HepG2 (cell line): ENCODE measurements at regions not wholly inside any gene's neighbourhood (a gene's known extent, or its start where the extent isn't known, plus 50 kb on each side); places are given as distances from the start of the nearest gene placed in this dataset.

ENCODE experiments used
- ATF7-NPFF ChIP-seq: sonication (generic); formaldehyde crosslinking; IDR thresholded peaks from 2 replicates; pipeline ENCODE4 v1.8.1; 2023; ENCODE audit warnings: mild to moderate bottlenecking, low read depth, missing genetic modification reagents, moderate library complexity
- ATM ChIP-seq: fragments of 450-650 bp; IDR thresholded peaks from 2 replicates; pipeline ENCODE4 v1.7.1; 2017; ENCODE audit warnings: mild to moderate bottlenecking, borderline replicate concordance
- BRCA1 ChIP-seq: sonication (generic); formaldehyde crosslinking; IDR thresholded peaks from 2 replicates; pipeline ENCODE4 v1.4.0; 2020; ENCODE audit warnings: missing genetic modification reagents
- CBX1 ChIP-seq: IDR thresholded peaks from one replicate; pipeline ENCODE4 v1.6.1; 2016; ENCODE audit warnings: antibody characterized with exemption, low read depth
- GATAD2A ChIP-seq: IDR thresholded peaks from 2 replicates; pipeline ENCODE4 v1.6.1; 2016
- HNRNPK ChIP-seq: fragments of 200-400 bp; formaldehyde crosslinking; IDR thresholded peaks from 2 replicates; pipeline ENCODE4 v1.6.1; 2018; ENCODE audit warnings: low read length, low read depth, moderate library complexity, mild to moderate bottlenecking; ENCODE audit not compliant: poor library complexity, severe bottlenecking
- IKZF4 ChIP-seq: sonication (generic); formaldehyde crosslinking; IDR thresholded peaks from 2 replicates; pipeline ENCODE4 v1.5.1; 2020; ENCODE audit warnings: borderline replicate concordance, mild to moderate bottlenecking, low read depth, missing genetic modification reagents; ENCODE audit errors: not compliant biosample characterization
- NR2F2 ChIP-seq: IDR thresholded peaks from 2 replicates; pipeline ENCODE4 v1.6.1; 2012; ENCODE audit warnings: low read depth, inconsistent platforms, borderline replicate concordance
- PREB ChIP-seq: sonication (generic); formaldehyde crosslinking; IDR thresholded peaks from 2 replicates; pipeline ENCODE4 v1.4.0; 2020; ENCODE audit warnings: missing genetic modification reagents
- SKI ChIP-seq: fragments of 450-650 bp; IDR thresholded peaks from one replicate; pipeline ENCODE4 v1.6.1; 2018; ENCODE audit warnings: mild to moderate bottlenecking; ENCODE audit not compliant: partially characterized antibody
- SOX6 ChIP-seq, 2 experiments: fragments of 450-650 bp in 1 of 2; sonication (generic) in 1 of 2; formaldehyde crosslinking in 1 of 2; IDR thresholded peaks; 2 replicates each; pipeline versions ENCODE4 v1.4.0 to v1.6.1; 2017 to 2020; ENCODE audit warnings: antibody characterized with exemption in 1 of 2, mild to moderate bottlenecking in 1 of 2, missing genetic modification reagents in 1 of 2
- THRA ChIP-seq: sonication (generic); formaldehyde crosslinking; IDR thresholded peaks from 2 replicates; pipeline ENCODE4 v1.4.0; 2020; ENCODE audit warnings: missing genetic modification reagents, borderline replicate concordance
- ZBED4 ChIP-seq: sonication (generic); formaldehyde crosslinking; IDR thresholded peaks from 2 replicates; pipeline ENCODE4 v1.4.0; 2020; ENCODE audit warnings: missing genetic modification reagents, borderline replicate concordance
- ZBTB2 ChIP-seq: sonication (generic); formaldehyde crosslinking; IDR thresholded peaks from 2 replicates; pipeline ENCODE4 v1.8.0; 2022; ENCODE audit warnings: low read depth, missing genetic modification reagents
- ZFP41 ChIP-seq: sonication (generic); formaldehyde crosslinking; IDR thresholded peaks from 2 replicates; pipeline ENCODE4 v1.4.0; 2020; ENCODE audit warnings: mild to moderate bottlenecking, missing genetic modification reagents, borderline replicate concordance
- ZFY ChIP-seq: sonication (generic); formaldehyde crosslinking; IDR thresholded peaks from 2 replicates; pipeline ENCODE4 v1.4.0; 2020; ENCODE audit warnings: missing genetic modification reagents
- ZNF121 ChIP-seq: sonication (generic); formaldehyde crosslinking; IDR thresholded peaks from 2 replicates; pipeline ENCODE4 v1.5.0; 2020; ENCODE audit warnings: mild to moderate bottlenecking, missing genetic modification reagents
- ZNF678 ChIP-seq: sonication (generic); formaldehyde crosslinking; IDR thresholded peaks from 2 replicates; pipeline ENCODE4 v1.4.0; 2020; ENCODE audit warnings: mild to moderate bottlenecking, missing genetic modification reagents
- ZNF788 ChIP-seq: sonication (generic); formaldehyde crosslinking; IDR thresholded peaks from 2 replicates; pipeline ENCODE4 v1.5.0; 2020; ENCODE audit warnings: mild to moderate bottlenecking, missing genetic modification reagents, borderline replicate concordance
- TF ChIP-seq, protein P1 (sequence below): sonication (generic); formaldehyde crosslinking; IDR thresholded peaks from 2 replicates; pipeline ENCODE4 v1.4.0; 2020; ENCODE audit warnings: mild to moderate bottlenecking, missing genetic modification reagents
- TF ChIP-seq, protein P2 (sequence below): sonication (generic); formaldehyde crosslinking; IDR thresholded peaks from 2 replicates; pipeline ENCODE4 v1.4.0; 2020; ENCODE audit warnings: missing genetic modification reagents

DNA sequence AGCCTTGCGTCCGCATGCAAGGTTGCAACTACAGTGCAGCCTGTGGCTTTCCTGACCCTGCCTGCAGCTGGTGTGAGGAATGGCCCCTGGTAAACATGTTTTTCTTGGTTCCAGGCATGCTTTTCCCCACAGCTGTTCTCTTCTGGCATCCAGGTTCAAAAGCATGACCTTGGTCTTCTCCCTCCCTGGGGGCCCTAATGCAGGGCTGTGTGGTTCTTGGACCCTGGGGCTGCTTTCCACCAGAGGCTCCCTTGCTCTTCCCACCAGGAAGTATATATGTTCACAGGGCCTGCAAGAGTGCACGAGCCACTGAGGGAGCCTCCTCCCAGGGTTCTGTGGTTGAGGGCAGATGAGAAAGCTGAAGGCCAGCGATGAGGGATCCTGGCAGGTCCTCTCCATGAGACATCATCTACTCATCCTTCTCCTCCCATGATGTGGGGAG, 125.9 kb downstream of the BCL2L11 start (continued):
- no peak for TF ChIP-seq ZBTB2 (CRISPR knock-in tag)
- TF ChIP-seq PREB (CRISPR knock-in tag), result no peak
- no peak for TF ChIP-seq HNRNPK
- peak; percentile 84; the same call in 1 of the 2 replicates for TF ChIP-seq ZNF788 (CRISPR knock-in tag)
- peak; percentile 71 for TF ChIP-seq NR2F2
- no peak for TF ChIP-seq ATF7-NPFF (CRISPR knock-in tag)
- TF ChIP-seq, protein P1, sequence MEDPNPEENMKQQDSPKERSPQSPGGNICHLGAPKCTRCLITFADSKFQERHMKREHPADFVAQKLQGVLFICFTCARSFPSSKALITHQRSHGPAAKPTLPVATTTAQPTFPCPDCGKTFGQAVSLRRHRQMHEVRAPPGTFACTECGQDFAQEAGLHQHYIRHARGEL (CRISPR knock-in tag), result no peak
- peak; percentile 70; the same call in 1 of the 2 replicates for TF ChIP-seq ZFP41 (CRISPR knock-in tag)
- TF ChIP-seq ZNF678 (CRISPR knock-in tag), result no peak
- no peak for TF ChIP-seq SOX6 (IDR thresholded peaks at IDR 0.05)
- peak; percentile 82 for TF ChIP-seq SOX6 (CRISPR knock-in tag; IDR thresholded peaks at IDR 0.05)
- peak; percentile 35; the same call in 1 of the 2 replicates for TF ChIP-seq THRA (CRISPR knock-in tag)
- TF ChIP-seq ZFY (CRISPR knock-in tag), result 0 out of 2 replicates have a peak, but pooled peaks have one; percentile 27
- TF ChIP-seq IKZF4 (CRISPR knock-in tag), result no peak
- TF ChIP-seq ATM, result no peak
- 0 out of 2 replicates have a peak, but pooled peaks have one; percentile 35 for TF ChIP-seq ZBED4 (CRISPR knock-in tag)
- peak; percentile 92 for TF ChIP-seq SKI
- TF ChIP-seq, protein P2, sequence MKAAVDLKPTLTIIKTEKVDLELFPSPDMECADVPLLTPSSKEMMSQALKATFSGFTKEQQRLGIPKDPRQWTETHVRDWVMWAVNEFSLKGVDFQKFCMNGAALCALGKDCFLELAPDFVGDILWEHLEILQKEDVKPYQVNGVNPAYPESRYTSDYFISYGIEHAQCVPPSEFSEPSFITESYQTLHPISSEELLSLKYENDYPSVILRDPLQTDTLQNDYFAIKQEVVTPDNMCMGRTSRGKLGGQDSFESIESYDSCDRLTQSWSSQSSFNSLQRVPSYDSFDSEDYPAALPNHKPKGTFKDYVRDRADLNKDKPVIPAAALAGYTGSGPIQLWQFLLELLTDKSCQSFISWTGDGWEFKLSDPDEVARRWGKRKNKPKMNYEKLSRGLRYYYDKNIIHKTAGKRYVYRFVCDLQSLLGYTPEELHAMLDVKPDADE (CRISPR knock-in tag), result no peak
- peak; percentile 82 for TF ChIP-seq GATAD2A (CRISPR knock-in tag)
- no peak for TF ChIP-seq CBX1
- TF ChIP-seq BRCA1, result no peak
- peak; percentile 29; the same call in 1 of the 2 replicates for TF ChIP-seq ZNF121 (CRISPR knock-in tag)
